HUES64 (cell line): ENCODE measurements at regions not wholly inside any gene's neighbourhood (a gene's known extent, or its start where the extent isn't known, plus 50 kb on each side); places are given as distances from the start of the nearest gene placed in this dataset.

Experiments
- H3K27ac ChIP-seq: 2 replicates; pipeline ENCODE4 v1.7.0; 2013; ENCODE audit warnings: low read depth, low read length, inconsistent platforms
- H3K27me3 ChIP-seq: 2 replicates; pipeline ENCODE4 v1.6.1; 2013; ENCODE audit warnings: mild to moderate bottlenecking, low read length; ENCODE audit not compliant: insufficient read depth
- H3K36me3 ChIP-seq: 2 replicates; pipeline ENCODE4 v1.6.1; 2013; ENCODE audit warnings: mild to moderate bottlenecking, low read length; ENCODE audit not compliant: insufficient read depth
- H3K4me1 ChIP-seq: 2 replicates; pipeline ENCODE4 v1.6.1; 2013; ENCODE audit warnings: mild to moderate bottlenecking, low read length, moderate library complexity; ENCODE audit not compliant: insufficient read depth
- H3K4me3 ChIP-seq: 2 replicates; pipeline ENCODE4 v1.5.1; 2013; ENCODE audit warnings: mild to moderate bottlenecking, low read length, moderate library complexity
- H3K9ac ChIP-seq: 2 replicates; pipeline ENCODE4 v1.6.1; 2013; ENCODE audit warnings: mild to moderate bottlenecking, low read depth, low read length
- H3K9me3 ChIP-seq: 2 replicates; pipeline ENCODE4 v1.6.1; 2013; ENCODE audit warnings: low read depth, low read length; ENCODE audit not compliant: insufficient read depth
- WGBS: fragments of 150-250, 120-280 bp; methylation state at CpG from one replicate; pipeline ENCODE4 v1.1.7; 2013; ENCODE audit warnings: missing lambda C conversion rate; 5-methylcytosine and 5-hydroxymethylcytosine counted together

GRCh38 chr6:91337967-91338366 lies 751.1 kb upstream of the MAP3K7 start:
- Histone ChIP-seq H3K4me1 (peaks cover 21% of the 10 kb centered on the region), H3K4me3 (no peak overlapping the region), H3K27me3 (no peaks in the 10 kb centered on the region), H3K9me3 (no peaks in the 10 kb centered on the region), H3K27ac (no peak overlapping the region), H3K36me3 (no peaks in the 10 kb centered on the region), H3K9ac (no peak overlapping the region)
- WGBS = 96% methylated on average over 3 of the region's 4 CpGs

GRCh38 chr6:91330896-91331295 lies 744.0 kb upstream of the MAP3K7 start:
- 84% methylated on average over 1 of the region's 1 CpG for WGBS
- Histone ChIP-seq H3K9ac (no peak overlapping the region), H3K27me3 (no peaks in the 10 kb centered on the region), H3K36me3 (no peaks in the 10 kb centered on the region), H3K4me3 (no peak overlapping the region), H3K27ac (no peak overlapping the region), H3K9me3 (no peaks in the 10 kb centered on the region), H3K4me1 (0 out of 2 replicates have a peak, but pooled peaks cover 4% of the 10 kb centered on the region)

GRCh38 chr6:91328241-91328640 lies 741.4 kb upstream of the MAP3K7 start:
- 96% methylated on average over 3 of the region's 3 CpGs for WGBS
- no peaks in the 10 kb centered on the region for H3K27me3 ChIP-seq
- 0 out of 2 replicates have a peak, but pooled peaks cover 4% of the 10 kb centered on the region for H3K4me1 ChIP-seq
- no peak overlapping the region for H3K27ac ChIP-seq
- H3K36me3 ChIP-seq = no peaks in the 10 kb centered on the region
- no peaks in the 10 kb centered on the region for H3K9me3 ChIP-seq
- H3K9ac ChIP-seq = no peak overlapping the region
- H3K4me3 ChIP-seq = no peak overlapping the region

- no peak overlapping the region for H3K27ac ChIP-seq
- H3K9ac ChIP-seq = no peak overlapping the region
- H3K4me1 ChIP-seq = no peaks in the 10 kb centered on the region
- H3K36me3 ChIP-seq = no peaks in the 10 kb centered on the region
- no peaks in the 10 kb centered on the region for H3K9me3 ChIP-seq
- no peak overlapping the region for H3K4me3 ChIP-seq
- no peaks in the 10 kb centered on the region for H3K27me3 ChIP-seq
- 97% methylated on average over 2 of the region's 2 CpGs for WGBS
Measured at GRCh38 chr6:91324711-91325110, 737.8 kb upstream of the MAP3K7 start.

- no peak overlapping the region for H3K4me3 ChIP-seq
- no peak overlapping the region for H3K27ac ChIP-seq
- H3K36me3 ChIP-seq = no peaks in the 10 kb centered on the region
- no peak overlapping the region for H3K9ac ChIP-seq
- peaks cover 12% of the 10 kb centered on the region; the same call in 1 of the 2 replicates for H3K4me1 ChIP-seq
- H3K27me3 ChIP-seq = no peaks in the 10 kb centered on the region
- no peaks in the 10 kb centered on the region for H3K9me3 ChIP-seq
Measured at GRCh38 chr6:91317984-91318383, 731.1 kb upstream of the MAP3K7 start.

- Histone ChIP-seq H3K4me1 (peaks cover 12% of the 10 kb centered on the region; the same call in 1 of the 2 replicates), H3K27ac (no peak overlapping the region), H3K27me3 (no peaks in the 10 kb centered on the region), H3K9me3 (no peaks in the 10 kb centered on the region), H3K36me3 (no peaks in the 10 kb centered on the region), H3K4me3 (no peak overlapping the region), H3K9ac (no peak overlapping the region)
- WGBS = 49% methylated on average over 2 of the region's 2 CpGs
Measured at GRCh38 chr6:91317247-91317835, 730.5 kb upstream of the MAP3K7 start.

- H3K27me3 ChIP-seq = peaks cover 13% of the 10 kb centered on the region
- H3K36me3 ChIP-seq = no peaks in the 10 kb centered on the region
- H3K9ac ChIP-seq = no peak overlapping the region
- no peak overlapping the region for H3K4me3 ChIP-seq
- H3K4me1 ChIP-seq = no peaks in the 10 kb centered on the region
- H3K9me3 ChIP-seq = no peaks in the 10 kb centered on the region
- WGBS = 98% methylated on average over 4 of the region's 6 CpGs
- H3K27ac ChIP-seq = no peak overlapping the region
Measured at GRCh38 chr6:91310178-91310577, 723.3 kb upstream of the MAP3K7 start.

GRCh38 chr6:91305755-91306154 lies 718.9 kb upstream of the MAP3K7 start:
- H3K4me1 ChIP-seq = no peaks in the 10 kb centered on the region
- H3K27ac ChIP-seq = no peak overlapping the region
- peaks cover 54% of the 10 kb centered on the region for H3K27me3 ChIP-seq
- H3K36me3 ChIP-seq = no peaks in the 10 kb centered on the region
- H3K9me3 ChIP-seq = no peaks in the 10 kb centered on the region
- no peak overlapping the region for H3K4me3 ChIP-seq
- 100% methylated on average over 1 of the region's 2 CpGs for WGBS
- no peak overlapping the region for H3K9ac ChIP-seq

- H3K9me3 ChIP-seq = no peaks in the 10 kb centered on the region; the same call in 1 of the 2 replicates
- H3K27ac ChIP-seq = no peak overlapping the region
- peaks cover 9% of the 10 kb centered on the region for H3K4me1 ChIP-seq
- no peak overlapping the region for H3K9ac ChIP-seq
- H3K4me3 ChIP-seq = no peak overlapping the region
- H3K27me3 ChIP-seq = peaks cover 66% of the 10 kb centered on the region
- 94% methylated on average over 3 of the region's 3 CpGs for WGBS
- H3K36me3 ChIP-seq = no peaks in the 10 kb centered on the region
Measured at GRCh38 chr6:91304521-91304920, 717.6 kb upstream of the MAP3K7 start.

- Histone ChIP-seq H3K9ac (no peak overlapping the region), H3K27me3 (peaks cover 78% of the 10 kb centered on the region), H3K4me1 (peaks cover 19% of the 10 kb centered on the region), H3K36me3 (no peaks in the 10 kb centered on the region), H3K9me3 (no peaks in the 10 kb centered on the region; the same call in 1 of the 2 replicates), H3K27ac (no peak overlapping the region), H3K4me3 (no peak overlapping the region)
- 94% methylated on average over 10 of the region's 12 CpGs for WGBS
Measured at GRCh38 chr6:91303326-91303725, 716.5 kb upstream of the MAP3K7 start.

GRCh38 chr6:91299544-91300491 lies 712.9 kb upstream of the MAP3K7 start:
- no peaks in the 10 kb centered on the region; the same call in 1 of the 2 replicates for H3K9me3 ChIP-seq
- H3K27me3 ChIP-seq = peaks cover 99% of the 10 kb centered on the region
- WGBS = 43% methylated on average over 6 of the region's 7 CpGs
- no peak overlapping the region for H3K9ac ChIP-seq
- peaks cover 22% of the 10 kb centered on the region for H3K4me1 ChIP-seq
- peak overlapping the region; percentile 14; the same call in 1 of the 2 replicates for H3K27ac ChIP-seq
- H3K36me3 ChIP-seq = no peaks in the 10 kb centered on the region
- H3K4me3 ChIP-seq = peak overlapping the region; percentile 15
